Activated B cell treated with CpG ODN at 0.5 μM for 24 hours (primary cell): ENCODE measurements at regions not wholly inside any gene's neighbourhood (a gene's known extent, or its start where the extent isn't known, plus 50 kb on each side); places are given as distances from the start of the nearest gene placed in this dataset.

Experiments used
- ATAC-seq: fragments of 200-7000 bp; cut with Tn5 transposase; one replicate; pipeline ENCODE4 v1.10.0; 2021; ENCODE audit warnings: low read depth, mild to moderate bottlenecking, moderate library complexity
- CTCF ChIA-PET: fragments of 350-600 bp; sonication (Branson Sonifier 250); formaldehyde crosslinking; loops from one replicate; lab custom pipeline; 2021; ENCODE audit warnings: antibody characterized with exemption; lab: Charles Lee
- POLR2A ChIA-PET: fragments of 350-600 bp; sonication (Branson Sonifier 250); formaldehyde crosslinking; loops from one replicate; lab custom pipeline; 2021; ENCODE audit warnings: antibody characterized with exemption; lab: Charles Lee
- DNase-seq: peaks from one replicate; pipeline ENCODE4 v3.0.0; 2022
- H3K27ac Mint-ChIP-seq: one replicate; pipeline ENCODE4 v1.8.0; 2020; ENCODE audit warnings: mixed read lengths
- H3K27me3 Mint-ChIP-seq: one replicate; pipeline ENCODE4 v1.8.0; 2021; ENCODE audit warnings: mixed read lengths
- H3K36me3 Mint-ChIP-seq: one replicate; pipeline ENCODE4 v1.8.0; 2021; ENCODE audit warnings: low read depth, mixed read lengths
- H3K4me1 Mint-ChIP-seq: one replicate; pipeline ENCODE4 v1.8.0; 2021; ENCODE audit warnings: mixed read lengths
- H3K4me3 Mint-ChIP-seq: one replicate; pipeline ENCODE4 v1.8.0; 2020; ENCODE audit warnings: mild to moderate bottlenecking, mixed read lengths
- H3K9me3 Mint-ChIP-seq: one replicate; pipeline ENCODE4 v1.8.0; 2020; ENCODE audit warnings: mixed read lengths
- intact Hi-C: fragments of 100-400 bp; cut with micrococcal nuclease; formaldehyde crosslinking; loops from one replicate; pipeline ENCODE4 v1.15.1; 2024
- TF ChIP-seq, protein P1 (sequence below): fragments of 200-600 bp; IDR thresholded peaks from one replicate; pipeline ENCODE4 v1.8.0; 2022; ENCODE audit warnings: antibody characterized with exemption, mild to moderate bottlenecking

DNA sequence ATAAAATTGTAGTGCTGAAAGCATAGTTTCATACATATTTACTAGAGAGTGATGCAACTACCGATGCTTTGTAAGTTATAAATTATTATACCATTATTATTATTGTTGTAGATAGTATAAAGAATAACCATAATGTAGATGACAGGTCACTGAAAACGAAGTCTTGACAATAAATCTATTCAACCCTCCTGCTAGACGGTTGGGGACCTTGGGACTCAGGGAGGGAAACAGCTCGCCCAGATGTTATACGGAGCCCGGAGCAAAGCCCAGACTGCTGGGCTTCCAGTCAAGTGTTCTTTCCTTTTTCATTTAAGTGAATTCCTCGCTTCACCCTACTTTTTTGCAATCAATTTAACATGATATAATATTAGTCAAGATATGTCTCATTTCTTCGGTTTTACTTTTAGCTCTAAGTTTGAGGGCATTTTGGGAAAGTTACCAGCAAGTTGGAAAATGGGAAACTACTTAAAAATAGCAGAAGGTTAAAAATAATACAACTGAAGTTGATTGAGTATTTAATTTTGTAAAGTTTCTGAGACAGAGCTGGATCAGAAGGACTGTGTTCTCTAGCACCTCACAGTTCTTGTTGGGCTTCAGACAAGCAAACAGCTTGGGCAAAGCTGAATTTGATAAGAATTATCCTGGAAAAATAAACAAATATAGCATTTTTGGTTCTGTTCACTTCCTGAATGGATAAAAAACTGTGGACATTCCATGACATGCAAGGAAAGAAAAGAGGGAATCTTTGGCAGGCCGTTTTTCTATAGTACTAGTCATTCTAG lies 173.4 kb upstream of the TP63 start:
- H3K4me3 Mint-ChIP-seq = no peak overlapping the region
- DNase-seq = no peak
- CTCF ChIA-PET = no interaction called here
- intact Hi-C loops = no loop called here
- TF ChIP-seq, protein P1, sequence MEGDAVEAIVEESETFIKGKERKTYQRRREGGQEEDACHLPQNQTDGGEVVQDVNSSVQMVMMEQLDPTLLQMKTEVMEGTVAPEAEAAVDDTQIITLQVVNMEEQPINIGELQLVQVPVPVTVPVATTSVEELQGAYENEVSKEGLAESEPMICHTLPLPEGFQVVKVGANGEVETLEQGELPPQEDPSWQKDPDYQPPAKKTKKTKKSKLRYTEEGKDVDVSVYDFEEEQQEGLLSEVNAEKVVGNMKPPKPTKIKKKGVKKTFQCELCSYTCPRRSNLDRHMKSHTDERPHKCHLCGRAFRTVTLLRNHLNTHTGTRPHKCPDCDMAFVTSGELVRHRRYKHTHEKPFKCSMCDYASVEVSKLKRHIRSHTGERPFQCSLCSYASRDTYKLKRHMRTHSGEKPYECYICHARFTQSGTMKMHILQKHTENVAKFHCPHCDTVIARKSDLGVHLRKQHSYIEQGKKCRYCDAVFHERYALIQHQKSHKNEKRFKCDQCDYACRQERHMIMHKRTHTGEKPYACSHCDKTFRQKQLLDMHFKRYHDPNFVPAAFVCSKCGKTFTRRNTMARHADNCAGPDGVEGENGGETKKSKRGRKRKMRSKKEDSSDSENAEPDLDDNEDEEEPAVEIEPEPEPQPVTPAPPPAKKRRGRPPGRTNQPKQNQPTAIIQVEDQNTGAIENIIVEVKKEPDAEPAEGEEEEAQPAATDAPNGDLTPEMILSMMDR = no peak
- no peaks in the 10 kb centered on the region for H3K9me3 Mint-ChIP-seq
- no peaks in the 10 kb centered on the region for H3K36me3 Mint-ChIP-seq
- no peak overlapping the region for H3K27ac Mint-ChIP-seq
- H3K4me1 Mint-ChIP-seq = no peaks in the 10 kb centered on the region
- POLR2A ChIA-PET = no interaction called here
- H3K27me3 Mint-ChIP-seq = no peaks in the 10 kb centered on the region
- ATAC-seq = no peak

DNA sequence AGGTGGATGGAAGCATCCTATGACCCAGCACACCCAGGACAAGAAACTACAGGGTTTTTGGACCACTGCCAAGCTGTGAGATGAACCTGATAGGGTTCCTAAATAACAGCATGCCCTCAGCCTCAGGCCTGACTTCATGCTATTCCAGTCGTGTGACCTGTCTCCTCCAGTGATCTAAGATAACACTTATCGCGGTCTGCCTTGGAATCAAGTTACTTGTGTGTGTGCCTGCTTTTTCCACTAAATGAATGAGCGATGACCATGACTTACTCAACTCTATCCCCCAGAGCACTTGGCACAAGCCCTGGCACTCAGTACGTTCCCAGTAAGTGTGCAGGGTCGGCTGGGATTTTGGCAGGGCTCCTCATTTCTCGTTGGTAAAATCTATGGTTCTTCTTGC lies 172.7 kb upstream of the TP63 start:
- no peaks in the 10 kb centered on the region for H3K9me3 Mint-ChIP-seq
- H3K4me3 Mint-ChIP-seq = no peak overlapping the region
- ChIA-PET CTCF (no interaction called here), POLR2A (no interaction called here)
- H3K27me3 Mint-ChIP-seq = no peaks in the 10 kb centered on the region
- no peak overlapping the region for H3K27ac Mint-ChIP-seq
- no peak for ATAC-seq
- intact Hi-C loops = no loop called here
- TF ChIP-seq, protein P1 = no peak
- no peaks in the 10 kb centered on the region for H3K36me3 Mint-ChIP-seq
- H3K4me1 Mint-ChIP-seq = no peaks in the 10 kb centered on the region
- DNase-seq = no peak

DNA sequence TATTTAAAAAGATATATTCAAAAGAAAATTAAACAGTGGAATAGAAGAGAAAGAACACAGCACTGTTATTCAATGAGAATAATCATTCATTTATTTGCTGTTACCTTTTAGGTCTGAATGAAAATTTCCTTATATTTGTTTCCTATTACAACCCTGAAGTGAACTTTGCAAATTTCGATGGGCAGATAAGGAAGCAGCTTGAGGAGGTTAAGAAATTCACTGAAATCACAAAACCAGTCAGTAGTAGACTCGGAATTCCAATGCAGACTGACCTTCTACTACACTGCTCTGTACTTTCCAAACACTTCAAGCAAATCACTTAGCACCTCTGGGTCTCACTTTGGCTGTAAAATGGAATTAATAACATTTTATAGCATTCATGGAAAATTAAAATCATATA lies 172.0 kb upstream of the TP63 start:
- Mint-ChIP-seq H3K27ac (no peak overlapping the region), H3K36me3 (no peaks in the 10 kb centered on the region), H3K9me3 (no peaks in the 10 kb centered on the region), H3K4me1 (no peaks in the 10 kb centered on the region), H3K27me3 (no peaks in the 10 kb centered on the region), H3K4me3 (no peak overlapping the region)
- TF ChIP-seq, protein P1 = no peak
- DNase-seq (no peak), ATAC-seq (no peak)
- CTCF ChIA-PET = no interaction called here
- POLR2A ChIA-PET = no interaction called here
- intact Hi-C loops = no loop called here

DNA sequence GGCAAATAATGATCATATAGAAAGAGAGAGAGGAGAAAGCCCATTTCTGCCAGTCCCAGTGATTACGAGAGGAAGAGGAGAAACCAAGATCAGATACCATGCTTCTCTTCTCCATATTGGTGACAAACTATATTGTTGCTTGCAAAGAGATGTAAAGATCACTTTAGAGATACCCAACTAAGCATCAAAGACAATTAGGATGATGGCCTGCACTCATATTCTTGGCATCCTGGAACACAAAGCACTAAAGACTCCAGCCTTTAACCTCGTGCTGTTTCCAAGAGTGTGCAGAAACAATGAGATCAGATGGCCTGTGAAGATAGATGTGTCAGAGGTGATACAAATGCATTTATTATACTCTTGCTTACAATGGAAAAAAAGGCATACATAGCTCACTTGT lies 170.7 kb upstream of the TP63 start:
- intact Hi-C loops = no loop called here
- no peaks in the 10 kb centered on the region for H3K4me1 Mint-ChIP-seq

DNA sequence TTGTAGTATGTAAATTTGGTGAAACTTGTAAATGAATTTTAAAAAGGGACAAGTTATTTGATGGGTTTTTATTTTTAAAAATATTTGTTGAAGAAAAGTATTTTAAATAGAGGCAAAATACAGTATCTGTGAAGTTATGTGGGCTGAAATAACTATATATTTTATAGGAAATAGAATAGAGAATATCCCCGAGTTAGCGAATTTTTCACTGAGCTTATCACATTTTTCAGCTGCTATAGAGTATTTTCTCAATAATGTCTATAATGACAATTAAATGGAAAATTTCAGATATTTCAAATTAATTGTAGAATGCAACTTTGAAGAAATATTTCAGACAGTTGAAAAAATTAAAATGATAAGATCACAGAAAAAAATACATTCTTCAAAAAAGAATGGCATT lies 166.4 kb upstream of the TP63 start:
- TF ChIP-seq, protein P1 = no peak
- ChIA-PET POLR2A (no interaction called here), CTCF (no interaction called here)
- Mint-ChIP-seq H3K36me3 (no peaks in the 10 kb centered on the region), H3K27me3 (no peaks in the 10 kb centered on the region), H3K27ac (no peak overlapping the region), H3K9me3 (no peaks in the 10 kb centered on the region), H3K4me3 (no peak overlapping the region), H3K4me1 (peaks cover 3% of the 10 kb centered on the region)
- DNase-seq (no peak), ATAC-seq (no peak)
- intact Hi-C loops = no loop called here

More for the DNA sequence above, 170.7 kb upstream of the TP63 start:
- Mint-ChIP-seq H3K36me3 (no peaks in the 10 kb centered on the region), H3K9me3 (no peaks in the 10 kb centered on the region), H3K4me3 (no peak overlapping the region), H3K27ac (no peak overlapping the region), H3K27me3 (no peaks in the 10 kb centered on the region)
- DNase-seq (no peak), ATAC-seq (no peak)
- TF ChIP-seq, protein P1 = no peak
- CTCF ChIA-PET = no interaction called here
- POLR2A ChIA-PET = no interaction called here
